ENCODE measurements at regions not wholly inside any gene's neighbourhood (a gene's known extent, or its start where the extent isn't known, plus 50 kb on each side); places are given as distances from the start of the nearest gene placed in this dataset.

DNA sequence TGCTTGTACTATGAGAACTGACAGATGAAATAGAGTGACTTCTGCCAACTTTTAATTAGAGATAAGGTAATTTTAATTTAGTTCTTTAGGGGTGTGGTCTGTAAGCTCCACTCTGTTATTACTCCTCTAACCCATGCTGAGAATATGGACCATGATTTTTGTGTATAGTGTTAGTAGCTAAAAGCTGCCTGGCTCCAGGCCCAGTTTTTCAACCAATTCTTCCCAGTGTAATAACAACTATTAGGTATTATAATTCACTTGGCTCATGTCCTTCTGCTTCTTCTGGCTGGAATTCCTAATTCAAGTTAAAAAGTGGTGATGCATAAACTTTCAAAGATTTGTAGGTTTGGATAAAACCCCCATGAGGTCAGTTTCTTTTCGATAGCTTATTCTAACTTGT, 216.3 kb downstream of the ISL1 start:
- TF ChIP-seq GATA3 (IDR thresholded peaks at IDR 0.05; ENCODE audit: low read depth, low read length), result no peak
- no peak for TF ChIP-seq GATA2 (IDR thresholded peaks at IDR 0.05; ENCODE audit: low read depth, low read length)

DNA sequence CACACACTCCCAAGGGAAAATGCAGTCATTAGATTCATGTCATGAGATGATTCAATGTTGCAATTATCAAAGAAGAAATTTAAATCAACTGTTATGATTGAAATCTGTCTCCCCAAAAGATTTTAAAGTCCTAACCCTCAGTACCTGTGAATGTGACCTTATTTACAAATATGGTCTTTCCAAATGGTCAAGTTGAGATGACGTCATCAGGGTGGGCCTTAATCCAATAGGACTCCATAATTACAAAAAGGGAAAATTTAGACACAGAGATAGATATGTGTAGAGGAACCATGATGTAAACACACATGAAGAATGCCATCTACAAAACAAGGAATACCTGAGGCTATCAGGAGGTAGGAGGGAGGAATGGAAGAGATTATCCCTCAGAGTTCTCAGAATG, 221.1 kb downstream of the ISL1 start:
- TF ChIP-seq GATA3 (IDR thresholded peaks at IDR 0.05; ENCODE audit: low read depth, low read length) (no peak), GATA2 (IDR thresholded peaks at IDR 0.05; ENCODE audit: low read depth, low read length) (no peak)

GRCh38 chr5:51606921-51607320, 223.7 kb downstream of the ISL1 start:
- TF ChIP-seq GATA3 (IDR thresholded peaks at IDR 0.05; ENCODE audit: low read depth, low read length), result no peak
- TF ChIP-seq GATA2 (IDR thresholded peaks at IDR 0.05; ENCODE audit: low read depth, low read length), result no peak

GRCh38 chr5:51618234-51618633, 235.0 kb downstream of the ISL1 start:
- no peak for TF ChIP-seq GATA2 (IDR thresholded peaks at IDR 0.05; ENCODE audit: low read depth, low read length)
- no peak for TF ChIP-seq GATA3 (IDR thresholded peaks at IDR 0.05; ENCODE audit: low read depth, low read length)

- TF ChIP-seq GATA2 (IDR thresholded peaks at IDR 0.05; ENCODE audit: low read depth, low read length) (no peak), GATA3 (IDR thresholded peaks at IDR 0.05; ENCODE audit: low read depth, low read length) (no peak)
These were observed 237.9 kb downstream of the ISL1 start for GRCh38 chr5:51621156-51621555.

DNA sequence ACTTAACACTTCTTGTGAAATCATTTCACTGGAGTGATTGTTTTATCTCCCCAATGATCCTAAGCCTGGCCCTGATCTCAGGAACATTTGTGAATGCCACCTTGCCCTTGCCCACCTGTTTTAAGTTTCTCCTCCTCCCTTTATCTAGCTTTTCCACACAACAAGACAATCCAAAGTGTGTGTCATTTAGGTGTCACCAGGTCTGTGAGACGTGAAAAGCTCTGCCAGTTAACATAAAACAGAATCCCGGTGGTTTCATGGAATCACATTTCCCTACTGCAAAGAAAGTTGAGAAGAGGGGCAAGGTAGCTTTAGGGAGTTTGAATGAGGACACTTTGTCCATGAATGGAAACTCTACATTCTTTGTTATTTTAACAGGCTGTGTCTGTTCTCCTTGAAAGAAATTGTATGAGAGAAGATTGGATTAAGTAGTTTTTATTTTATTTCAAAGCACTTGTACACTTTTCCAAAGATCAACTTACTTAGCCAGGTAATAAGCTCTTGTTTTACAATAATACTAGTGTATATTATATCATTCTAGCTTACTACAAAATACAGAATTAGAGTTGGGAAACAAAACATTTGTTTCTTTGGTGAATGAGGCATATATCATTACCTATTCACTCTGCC, 239.0 kb downstream of the ISL1 start:
- no peak for TF ChIP-seq GATA3 (IDR thresholded peaks at IDR 0.05; ENCODE audit: low read depth, low read length)
- no peak for TF ChIP-seq GATA2 (IDR thresholded peaks at IDR 0.05; ENCODE audit: low read depth, low read length)

GRCh38 chr5:51625224-51625968, 242.1 kb downstream of the ISL1 start:
- TF ChIP-seq GATA2 (IDR thresholded peaks at IDR 0.05; ENCODE audit: low read depth, low read length) (no peak), GATA3 (IDR thresholded peaks at IDR 0.05; ENCODE audit: low read depth, low read length) (no peak)

DNA sequence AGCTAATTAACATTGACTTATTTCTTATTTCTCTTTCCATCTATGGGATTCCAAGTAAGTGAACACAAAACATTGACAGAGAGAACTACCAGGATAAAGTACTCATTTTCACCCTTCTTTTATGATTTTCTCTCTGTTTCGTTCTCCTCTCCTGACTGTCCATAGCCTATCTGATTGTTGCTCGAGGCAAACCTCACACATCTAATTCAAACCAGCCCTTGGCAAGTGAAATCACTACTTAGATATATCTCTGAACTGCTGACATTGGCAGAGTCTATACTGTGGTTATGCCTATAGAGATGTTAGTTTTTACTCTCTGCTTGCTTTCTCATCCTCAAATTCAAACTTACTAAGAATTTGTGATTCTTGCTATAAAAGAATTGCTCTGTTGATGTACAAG, 248.8 kb downstream of the ISL1 start:
- TF ChIP-seq GATA3 (IDR thresholded peaks at IDR 0.05; ENCODE audit: low read depth, low read length) (peak; percentile 45; the same call in 1 of the 2 replicates), GATA2 (IDR thresholded peaks at IDR 0.05; ENCODE audit: low read depth, low read length) (no peak)

DNA sequence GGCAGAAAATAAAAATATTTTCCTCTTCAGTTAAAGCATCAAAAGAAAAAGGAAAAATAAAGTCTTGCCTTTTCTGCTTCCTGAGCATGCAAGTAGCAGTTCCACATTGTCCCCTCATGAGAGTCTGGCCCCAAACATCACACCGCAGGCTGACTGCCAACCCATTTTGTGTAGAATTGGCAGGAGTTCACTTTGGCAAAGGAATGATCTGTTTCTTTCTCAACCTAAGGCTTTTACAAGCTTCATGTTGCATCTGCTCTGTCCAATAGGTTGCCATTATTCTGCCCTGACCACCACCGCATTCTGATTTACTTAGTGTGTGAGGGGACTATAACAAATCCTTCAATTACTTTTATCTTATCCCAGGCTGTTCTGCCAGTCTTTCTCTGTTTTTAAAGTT, 249.5 kb downstream of the ISL1 start:
- TF ChIP-seq GATA3 (IDR thresholded peaks at IDR 0.05; ENCODE audit: low read depth, low read length) (no peak), GATA2 (IDR thresholded peaks at IDR 0.05; ENCODE audit: low read depth, low read length) (no peak)

DNA sequence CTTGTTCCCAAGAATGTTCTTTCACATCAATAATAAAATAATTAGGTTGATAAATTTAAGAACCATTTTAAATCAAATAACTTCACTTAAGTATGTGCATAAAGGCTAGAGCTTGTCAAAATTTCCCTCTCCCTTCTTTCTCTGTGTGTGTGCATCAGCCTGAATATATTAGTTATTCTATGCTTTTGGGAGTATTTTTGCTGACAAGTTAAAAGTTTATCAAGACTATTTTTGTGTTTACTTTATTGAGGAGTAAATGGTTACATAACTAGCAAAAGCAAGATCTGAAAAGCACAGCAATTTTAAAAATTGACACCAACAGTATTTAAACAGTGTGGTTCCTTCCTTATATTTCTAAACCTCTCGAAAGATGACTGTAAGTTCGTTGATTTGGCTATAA, 261.7 kb downstream of the ISL1 start:
- no peak for TF ChIP-seq GATA2 (IDR thresholded peaks at IDR 0.05; ENCODE audit: low read depth, low read length)
- no peak for TF ChIP-seq GATA3 (IDR thresholded peaks at IDR 0.05; ENCODE audit: low read depth, low read length)

DNA sequence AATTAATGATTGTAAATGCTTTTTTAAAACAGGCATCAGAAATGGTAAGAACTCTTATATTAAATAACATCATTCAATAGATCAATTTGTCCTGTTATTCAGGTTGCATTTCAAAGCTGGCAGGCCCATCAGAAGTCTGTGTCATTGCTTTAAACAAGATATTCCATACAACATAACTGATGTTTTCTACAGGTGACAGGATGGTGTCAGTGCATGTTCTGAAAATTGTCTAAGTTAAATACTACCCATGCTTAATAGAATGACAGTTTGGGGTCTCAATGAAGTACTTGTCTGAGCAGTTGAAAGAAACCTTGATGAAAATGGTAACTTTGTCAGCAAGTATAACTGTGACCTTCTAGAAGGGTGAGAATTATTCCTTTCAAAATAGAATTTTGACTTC, 263.2 kb downstream of the ISL1 start:
- TF ChIP-seq GATA3 (IDR thresholded peaks at IDR 0.05; ENCODE audit: low read depth, low read length) (no peak), GATA2 (IDR thresholded peaks at IDR 0.05; ENCODE audit: low read depth, low read length) (no peak)

DNA sequence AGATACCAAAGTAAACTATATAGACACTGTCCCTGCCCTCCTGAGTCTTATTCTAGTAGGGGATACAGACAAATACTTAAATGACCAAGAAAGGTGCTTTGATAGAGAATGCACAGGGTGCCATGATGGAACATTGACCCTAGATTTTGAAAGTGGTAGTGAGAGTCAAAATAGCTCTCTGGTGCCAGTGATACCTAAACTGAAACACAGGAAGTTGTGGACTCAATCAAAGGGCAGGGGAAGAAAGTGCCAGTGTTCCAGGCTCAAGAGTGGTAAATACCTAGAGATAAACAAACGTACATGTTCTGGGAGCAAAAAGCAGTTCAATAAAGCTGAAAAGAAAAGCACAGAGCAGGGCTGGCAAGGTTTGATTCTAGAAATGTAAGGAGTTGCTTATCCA, 267.6 kb downstream of the ISL1 start:
- TF ChIP-seq GATA3 (IDR thresholded peaks at IDR 0.05; ENCODE audit: low read depth, low read length) (no peak), GATA2 (IDR thresholded peaks at IDR 0.05; ENCODE audit: low read depth, low read length) (no peak)

GRCh38 chr5:51651476-51651875, 268.2 kb downstream of the ISL1 start:
- TF ChIP-seq GATA3 (IDR thresholded peaks at IDR 0.05; ENCODE audit: low read depth, low read length) (no peak), GATA2 (IDR thresholded peaks at IDR 0.05; ENCODE audit: low read depth, low read length) (no peak)

DNA sequence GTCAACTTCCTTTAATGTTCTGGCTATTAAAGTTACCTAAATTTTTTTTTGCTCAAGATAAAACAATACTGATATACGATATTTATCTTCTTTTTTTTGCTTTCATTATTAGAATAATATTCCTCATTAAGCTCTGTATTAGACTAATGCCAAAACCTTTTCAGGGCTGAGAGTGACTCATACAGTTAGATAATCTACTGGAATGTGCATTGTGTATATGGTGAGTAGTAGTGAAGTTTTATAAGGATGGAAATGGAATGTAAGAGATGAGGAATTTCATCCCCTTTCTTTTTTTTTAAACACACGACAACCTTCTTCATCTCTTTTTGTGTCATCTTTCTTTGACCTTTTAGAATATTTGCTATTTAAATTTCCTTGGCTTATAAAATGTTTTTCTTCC, 268.6 kb downstream of the ISL1 start:
- TF ChIP-seq GATA3 (IDR thresholded peaks at IDR 0.05; ENCODE audit: low read depth, low read length), result no peak
- TF ChIP-seq GATA2 (IDR thresholded peaks at IDR 0.05; ENCODE audit: low read depth, low read length), result no peak

- no peak for TF ChIP-seq GATA2 (IDR thresholded peaks at IDR 0.05; ENCODE audit: low read depth, low read length)
- no peak for TF ChIP-seq GATA3 (IDR thresholded peaks at IDR 0.05; ENCODE audit: low read depth, low read length)
These were observed 269.7 kb downstream of the ISL1 start for GRCh38 chr5:51652980-51653379.
